SH-SY5Y (cell line): ENCODE measurements at regions not wholly inside any gene's neighbourhood (a gene's known extent, or its start where the extent isn't known, plus 50 kb on each side); places are given as distances from the start of the nearest gene placed in this dataset.

Experiments
- GATA2 ChIP-seq: IDR thresholded peaks from 2 replicates; pipeline ENCODE4 v1.6.1; 2011; ENCODE audit warnings: mild to moderate bottlenecking, low read depth, low read length
- GATA3 ChIP-seq: IDR thresholded peaks from 2 replicates; pipeline ENCODE4 v1.6.1; 2011; ENCODE audit warnings: low read depth, mild to moderate bottlenecking, low read length, moderate library complexity

GRCh38 chr16:86350289-86350688 is 160.0 kb upstream of the FOXF1 start:
- TF ChIP-seq GATA2 (no peak), GATA3 (no peak)

DNA sequence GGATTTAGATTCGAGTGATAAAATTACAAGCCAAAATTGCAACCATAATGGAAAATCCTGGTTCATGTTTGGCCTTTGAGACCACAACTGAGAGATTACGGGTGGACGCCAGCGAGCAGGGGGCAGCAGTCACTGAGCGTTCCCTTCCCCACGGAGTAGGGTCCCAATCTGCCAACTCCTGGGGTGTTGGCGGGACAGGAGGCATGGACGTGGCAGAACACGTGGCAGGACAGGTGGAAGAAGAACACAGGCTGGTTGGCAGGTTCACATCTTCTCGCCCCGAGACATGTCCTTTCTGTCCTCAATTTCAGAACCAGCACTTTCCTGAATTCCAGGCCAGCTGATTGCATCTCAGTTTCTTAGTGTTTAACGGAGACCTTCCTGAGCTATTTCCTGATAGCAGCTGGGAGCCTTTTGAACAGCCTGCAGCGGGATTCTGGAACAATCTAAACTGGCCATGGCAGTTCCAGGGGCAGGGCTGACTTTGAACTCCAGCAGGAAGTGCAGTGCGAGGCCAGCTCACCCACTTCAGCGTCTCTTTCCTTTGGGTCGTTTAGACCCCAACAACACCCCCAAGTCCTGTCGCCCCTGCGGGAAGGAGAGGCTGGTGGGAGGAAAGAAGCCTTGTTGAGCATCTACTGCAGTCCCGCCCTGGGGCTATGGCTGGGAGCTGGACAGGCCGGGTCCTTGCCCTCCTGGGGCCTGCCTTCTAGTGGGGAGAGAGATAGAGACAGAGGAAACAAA is 159.1 kb upstream of the FOXF1 start:
- TF ChIP-seq GATA3 (no peak), GATA2 (no peak)

GRCh38 chr16:86353148-86353547 is 157.2 kb upstream of the FOXF1 start:
- TF ChIP-seq GATA2 = no peak
- TF ChIP-seq GATA3 = no peak

DNA sequence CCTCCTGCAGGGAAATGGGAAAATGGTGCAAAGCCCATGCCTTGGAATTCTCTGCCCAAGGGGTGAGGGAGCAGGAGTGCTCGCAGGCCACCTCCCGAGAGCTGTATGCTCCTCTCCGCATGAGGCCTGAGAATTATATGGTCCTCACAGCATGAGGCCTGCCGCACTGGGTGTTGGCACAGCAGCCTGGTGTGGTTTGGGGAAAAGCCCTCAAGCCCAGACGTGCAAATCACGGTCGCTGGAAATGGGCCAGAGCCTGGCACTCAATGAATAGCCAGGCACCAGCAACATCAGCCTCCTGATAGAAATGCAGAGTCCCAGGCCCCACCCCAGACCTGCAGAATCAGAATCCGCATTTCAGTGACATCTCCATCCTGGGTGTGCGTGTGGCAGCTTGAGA is 156.4 kb upstream of the FOXF1 start:
- TF ChIP-seq GATA2 = no peak
- no peak for TF ChIP-seq GATA3

DNA sequence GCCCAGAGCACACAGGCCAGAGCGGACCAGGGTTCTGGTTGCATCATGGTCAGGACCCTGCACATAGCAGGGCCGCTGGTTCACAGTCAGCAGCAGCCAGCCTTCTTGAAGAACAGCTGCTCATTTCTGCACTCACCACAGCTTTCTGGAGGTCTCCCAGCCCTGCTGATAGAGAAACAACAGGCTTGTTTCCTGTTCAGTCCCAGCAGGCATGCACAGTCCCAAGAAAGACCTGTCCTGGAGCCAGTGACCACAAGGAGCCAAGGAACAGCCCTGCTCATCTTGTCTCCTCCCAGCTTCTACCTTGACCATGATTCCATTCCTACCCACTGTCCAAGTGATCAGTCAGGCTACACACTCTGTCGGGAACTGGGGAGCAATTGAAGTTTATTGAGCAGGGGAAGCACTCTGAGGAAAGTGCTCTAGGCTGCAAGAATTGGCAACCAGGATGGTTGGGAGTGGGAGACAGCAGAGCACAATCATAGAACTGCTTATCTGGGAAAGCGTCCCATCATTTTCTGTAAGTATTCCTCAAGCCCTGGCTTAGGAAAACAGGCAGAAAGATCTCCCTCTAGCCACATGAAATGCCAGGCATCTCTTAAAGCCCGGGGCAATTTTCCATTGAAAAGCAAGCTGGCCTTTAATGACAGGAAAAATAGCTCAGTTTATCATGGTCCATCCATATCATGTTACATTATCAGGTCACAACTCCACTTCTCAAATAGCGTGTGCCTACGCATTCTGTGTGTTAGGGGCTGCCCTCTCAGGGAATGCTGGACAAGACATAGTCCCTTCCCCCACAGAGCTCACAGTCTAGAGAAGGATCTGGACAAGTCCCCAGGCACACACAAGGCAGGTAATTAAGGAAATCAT is 155.4 kb upstream of the FOXF1 start:
- no peak for TF ChIP-seq GATA2
- no peak for TF ChIP-seq GATA3

DNA sequence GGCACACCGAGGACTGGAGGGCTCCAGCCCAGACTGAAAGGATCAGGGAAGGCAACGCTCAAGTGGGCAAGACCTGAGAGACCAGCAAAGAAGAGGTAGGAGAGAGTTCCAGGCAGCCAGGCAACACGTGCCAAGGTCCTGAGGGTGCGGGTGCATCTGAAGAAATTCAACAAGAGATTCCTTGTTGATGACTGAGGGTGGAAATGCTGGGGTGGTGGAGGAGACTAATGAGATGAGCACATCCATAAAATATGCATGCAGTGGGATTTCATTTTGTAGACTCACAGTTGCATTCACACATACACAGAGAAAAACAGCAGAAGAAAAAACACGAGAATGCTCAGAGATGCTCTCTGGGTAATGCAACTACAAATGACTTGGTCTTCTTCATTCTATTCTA is 154.8 kb upstream of the FOXF1 start:
- no peak for TF ChIP-seq GATA3
- no peak for TF ChIP-seq GATA2

DNA sequence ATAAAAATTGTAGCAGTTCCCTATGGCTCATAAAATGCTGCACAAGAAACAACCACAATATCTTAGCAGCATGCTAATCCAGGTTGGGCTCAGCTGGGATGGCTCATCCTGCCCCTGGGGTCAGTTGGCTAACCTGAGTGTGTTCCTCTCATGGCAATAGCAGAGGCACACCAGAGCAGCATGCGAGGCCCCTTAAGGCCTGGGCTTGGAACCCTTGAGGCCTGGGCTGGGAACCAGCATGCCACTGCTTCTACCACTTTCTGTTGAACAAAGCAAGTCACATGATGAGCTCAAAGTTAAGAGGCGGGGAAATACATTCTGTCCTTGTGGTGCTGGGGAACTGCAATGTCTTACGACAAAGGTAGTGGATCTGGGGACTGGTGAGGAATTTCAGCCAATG is 154.4 kb upstream of the FOXF1 start:
- TF ChIP-seq GATA3 (no peak), GATA2 (no peak)

DNA sequence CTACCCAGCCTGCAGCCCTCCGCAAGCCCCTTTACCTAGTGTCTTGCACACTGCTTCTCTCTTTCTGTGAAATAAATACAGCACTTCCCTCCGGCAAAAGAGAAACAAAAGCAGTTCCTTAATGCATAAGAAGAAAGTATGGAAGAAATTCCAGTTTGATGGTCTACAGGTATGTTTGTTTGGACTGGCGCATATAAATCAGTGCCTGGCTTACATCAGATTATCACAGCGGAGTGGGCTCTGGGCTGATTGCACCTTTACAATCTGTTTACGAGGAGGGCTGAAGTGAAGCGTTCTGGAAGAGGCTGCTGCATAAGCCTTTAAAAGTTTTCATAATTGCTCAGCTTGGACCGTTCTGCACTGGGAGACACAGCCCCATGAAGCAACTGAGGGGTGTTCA is 153.5 kb upstream of the FOXF1 start:
- TF ChIP-seq GATA3 (no peak), GATA2 (no peak)

- TF ChIP-seq GATA2 (no peak), GATA3 (no peak)
Observed at GRCh38 chr16:86357303-86357702, 153.0 kb upstream of the FOXF1 start.

GRCh38 chr16:86357950-86358349 is 152.4 kb upstream of the FOXF1 start:
- TF ChIP-seq GATA3 (no peak), GATA2 (no peak)

- TF ChIP-seq GATA3 (no peak), GATA2 (no peak)
Observed at GRCh38 chr16:86359571-86359970, 150.8 kb upstream of the FOXF1 start.

DNA sequence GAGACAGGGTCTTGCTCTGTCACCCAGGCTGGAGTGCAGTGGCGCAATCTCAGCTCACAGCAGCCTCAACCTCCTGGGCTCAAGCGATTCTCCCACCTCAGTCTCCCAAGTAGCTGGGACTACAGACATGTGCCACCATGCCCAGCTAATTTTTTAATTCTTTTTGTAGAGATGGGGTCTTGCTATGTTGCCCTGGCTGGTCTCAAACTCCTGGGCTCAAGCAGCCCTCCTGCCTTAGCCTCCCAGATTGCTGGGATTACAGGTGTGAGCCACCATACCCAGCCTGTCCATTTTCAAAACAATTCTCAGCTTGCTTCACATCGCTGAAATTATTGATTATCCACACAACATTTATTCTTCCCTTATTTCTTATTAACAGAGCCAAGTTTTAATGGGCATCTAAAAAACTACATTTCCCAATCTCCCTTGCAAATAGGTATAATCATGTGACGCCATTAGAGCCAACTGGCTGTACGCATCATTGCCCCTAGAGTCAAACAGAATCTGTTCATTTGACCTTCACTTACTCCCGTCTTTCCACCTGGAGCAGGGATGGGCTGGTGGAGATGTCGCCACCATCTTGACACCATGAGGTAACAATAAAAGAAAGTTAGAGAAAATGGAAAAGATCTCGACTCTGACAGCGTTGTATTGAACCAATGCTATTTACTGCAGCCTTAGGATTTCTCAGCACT is 148.0 kb upstream of the FOXF1 start:
- TF ChIP-seq GATA3 = no peak
- no peak for TF ChIP-seq GATA2

- TF ChIP-seq GATA3 = no peak
- TF ChIP-seq GATA2 = no peak
Observed at GRCh38 chr16:86363057-86363490, 147.3 kb upstream of the FOXF1 start.

DNA sequence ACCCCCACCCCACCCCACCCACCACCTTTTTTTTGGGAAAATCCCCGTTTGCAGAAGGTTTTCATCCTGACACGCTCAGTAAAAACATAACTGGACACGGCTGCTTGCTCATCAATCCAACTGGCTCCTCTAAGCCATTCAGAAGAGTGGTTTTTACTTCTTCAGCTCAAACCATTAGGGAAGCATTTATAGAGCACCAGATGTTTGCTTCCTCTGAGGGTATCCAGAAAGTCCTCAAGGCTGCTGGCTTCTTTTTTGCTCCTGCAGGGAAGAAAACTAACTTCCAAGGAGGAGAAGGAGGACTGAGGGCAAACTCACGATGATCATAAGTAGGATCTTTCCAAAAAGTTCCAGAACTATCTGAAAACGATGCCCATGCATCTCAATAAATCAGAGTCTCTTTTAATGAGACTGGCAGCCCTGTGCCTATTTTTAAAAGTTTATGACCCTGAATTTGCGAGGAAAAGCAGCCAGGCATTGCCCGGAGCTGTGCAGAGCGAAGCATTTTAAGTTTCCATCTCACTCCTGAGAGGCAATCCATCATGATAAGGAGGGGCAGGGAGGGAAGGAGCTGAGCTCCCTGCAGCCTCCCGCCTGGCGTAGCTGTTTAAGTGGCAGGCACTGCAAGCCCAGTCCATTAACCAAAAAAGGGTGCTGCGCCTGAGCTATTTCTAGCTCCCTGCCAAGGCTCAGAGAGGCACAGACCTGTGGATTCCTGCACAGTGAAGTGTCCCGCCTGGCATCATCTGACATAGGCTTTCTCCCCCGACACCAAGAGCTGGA is 146.3 kb upstream of the FOXF1 start:
- no peak for TF ChIP-seq GATA2
- no peak for TF ChIP-seq GATA3
